ENCODE measurements at regions not wholly inside any gene's neighbourhood (a gene's known extent, or its start where the extent isn't known, plus 50 kb on each side); places are given as distances from the start of the nearest gene placed in this dataset.

DNA sequence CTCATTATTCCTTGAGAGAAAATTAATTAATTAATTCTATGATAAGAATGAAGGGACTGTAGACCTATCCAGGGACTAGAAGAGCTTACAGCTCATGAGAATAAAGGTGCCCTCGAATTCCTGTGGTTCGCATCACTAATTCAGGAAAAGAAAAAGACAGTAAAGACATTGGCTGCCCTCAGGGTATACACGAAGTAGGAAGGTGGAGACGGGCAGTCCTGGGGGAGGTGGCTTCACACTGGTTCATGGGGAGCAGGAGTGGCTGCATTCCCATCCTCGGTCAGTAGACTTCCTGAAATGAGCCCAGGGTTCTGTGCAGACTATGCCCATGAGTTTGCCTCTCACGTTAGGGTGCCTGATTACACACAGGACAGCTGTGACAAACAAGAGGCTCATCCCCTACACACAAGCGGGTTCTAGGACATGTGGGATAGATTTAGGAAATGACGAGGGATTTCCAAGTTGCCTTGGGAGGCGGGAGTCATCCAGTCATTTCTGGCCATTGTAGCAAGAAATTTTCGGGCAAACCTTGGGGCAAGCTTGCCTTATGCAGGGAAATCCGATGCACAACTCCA is 282.2 kb downstream of the CYP26B1 start:
- TF ChIP-seq, protein P1, sequence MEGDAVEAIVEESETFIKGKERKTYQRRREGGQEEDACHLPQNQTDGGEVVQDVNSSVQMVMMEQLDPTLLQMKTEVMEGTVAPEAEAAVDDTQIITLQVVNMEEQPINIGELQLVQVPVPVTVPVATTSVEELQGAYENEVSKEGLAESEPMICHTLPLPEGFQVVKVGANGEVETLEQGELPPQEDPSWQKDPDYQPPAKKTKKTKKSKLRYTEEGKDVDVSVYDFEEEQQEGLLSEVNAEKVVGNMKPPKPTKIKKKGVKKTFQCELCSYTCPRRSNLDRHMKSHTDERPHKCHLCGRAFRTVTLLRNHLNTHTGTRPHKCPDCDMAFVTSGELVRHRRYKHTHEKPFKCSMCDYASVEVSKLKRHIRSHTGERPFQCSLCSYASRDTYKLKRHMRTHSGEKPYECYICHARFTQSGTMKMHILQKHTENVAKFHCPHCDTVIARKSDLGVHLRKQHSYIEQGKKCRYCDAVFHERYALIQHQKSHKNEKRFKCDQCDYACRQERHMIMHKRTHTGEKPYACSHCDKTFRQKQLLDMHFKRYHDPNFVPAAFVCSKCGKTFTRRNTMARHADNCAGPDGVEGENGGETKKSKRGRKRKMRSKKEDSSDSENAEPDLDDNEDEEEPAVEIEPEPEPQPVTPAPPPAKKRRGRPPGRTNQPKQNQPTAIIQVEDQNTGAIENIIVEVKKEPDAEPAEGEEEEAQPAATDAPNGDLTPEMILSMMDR (conservative IDR thresholded peaks at IDR 0.05; ENCODE audit: low read depth, low read length): no peak
- no peak for TF ChIP-seq EZH2 (IDR thresholded peaks at IDR 0.05; ENCODE audit: borderline replicate concordance, low read depth, low read length, poor library complexity, severe bottlenecking)

All from A673 (cell line).